ENCODE measurements at regions not wholly inside any gene's neighbourhood (a gene's known extent, or its start where the extent isn't known, plus 50 kb on each side); places are given as distances from the start of the nearest gene placed in this dataset.
"Not testable (repeated sequence)": the region's sequence is repeated elsewhere in the genome, so short reads cannot be mapped to it uniquely, and the experiment has no call there.

GRCh38 chr5:8561854-8562253, 692.9 kb downstream of the MTRR start:
- DNase-seq (ENCODE audit: low read depth): no peak

- not testable (repeated sequence) for DNase-seq (ENCODE audit: low read depth)
Observed at GRCh38 chr5:8563540-8563939, 694.6 kb downstream of the MTRR start.

- DNase-seq (ENCODE audit: low read depth): no peak
Observed at GRCh38 chr5:8568858-8569257, 699.9 kb downstream of the MTRR start.

GRCh38 chr5:8570528-8570927, 701.6 kb downstream of the MTRR start:
- DNase-seq (ENCODE audit: low read depth): no peak

- no peak for DNase-seq (ENCODE audit: low read depth)
Observed at GRCh38 chr5:8576178-8576577, 707.2 kb downstream of the MTRR start.

GRCh38 chr5:8577792-8578191, 708.8 kb downstream of the MTRR start:
- DNase-seq (ENCODE audit: low read depth): no peak

- DNase-seq (ENCODE audit: low read depth): no peak
Observed at GRCh38 chr5:8580298-8580697, 711.4 kb downstream of the MTRR start.

GRCh38 chr5:8581047-8581446, 712.1 kb downstream of the MTRR start:
- no peak for DNase-seq (ENCODE audit: low read depth)

- no peak for DNase-seq (ENCODE audit: low read depth)
Observed at GRCh38 chr5:8585230-8586018, 716.5 kb downstream of the MTRR start.

- DNase-seq (ENCODE audit: low read depth): no peak
Observed at GRCh38 chr5:8590959-8591358, 722.0 kb downstream of the MTRR start.

GRCh38 chr5:8598356-8598755, 729.4 kb downstream of the MTRR start:
- no peak for DNase-seq (ENCODE audit: low read depth)

GRCh38 chr5:8598996-8599395, 730.0 kb downstream of the MTRR start:
- DNase-seq (ENCODE audit: low read depth): no peak

- DNase-seq (ENCODE audit: low read depth): no peak
Observed at GRCh38 chr5:8600843-8601242, 731.9 kb downstream of the MTRR start.

GRCh38 chr5:8601831-8602354, 732.9 kb downstream of the MTRR start:
- no peak for DNase-seq (ENCODE audit: low read depth)

- DNase-seq (ENCODE audit: low read depth): no peak
Observed at GRCh38 chr5:8606231-8606630, 737.3 kb downstream of the MTRR start.

- no peak for DNase-seq (ENCODE audit: low read depth)
Observed at GRCh38 chr5:8611067-8611466, 742.1 kb downstream of the MTRR start.

GRCh38 chr5:8613078-8613685, 744.2 kb downstream of the MTRR start:
- DNase-seq (ENCODE audit: low read depth): no peak

- DNase-seq (ENCODE audit: low read depth): no peak
Observed at GRCh38 chr5:8615142-8615858, 746.4 kb downstream of the MTRR start.

GRCh38 chr5:8628521-8628920, 759.6 kb downstream of the MTRR start:
- no peak for DNase-seq (ENCODE audit: low read depth)

- DNase-seq (ENCODE audit: low read depth): no peak
Observed at GRCh38 chr5:8633259-8633658, 764.3 kb downstream of the MTRR start.

GRCh38 chr5:8633696-8634095, 764.7 kb downstream of the MTRR start:
- DNase-seq (ENCODE audit: low read depth): no peak

GRCh38 chr5:8634219-8634618, 765.3 kb downstream of the MTRR start:
- no peak for DNase-seq (ENCODE audit: low read depth)
